ENCODE measurements at regions not wholly inside any gene's neighbourhood (a gene's known extent, or its start where the extent isn't known, plus 50 kb on each side); places are given as distances from the start of the nearest gene placed in this dataset.

GRCh38 chr14:98638366-98638765, 633.6 kb downstream of the BCL11B start:
- no peak for TF ChIP-seq MAX (IDR thresholded peaks at IDR 0.05; ENCODE audit: low read depth, low read length)
- no peak for TF ChIP-seq MYC (IDR thresholded peaks at IDR 0.05; ENCODE audit: low read depth, low read length)
- no peak for TF ChIP-seq POLR2A (IDR thresholded peaks at IDR 0.05; ENCODE audit: extremely low read depth, insufficient read length)
- TF ChIP-seq, protein P1, sequence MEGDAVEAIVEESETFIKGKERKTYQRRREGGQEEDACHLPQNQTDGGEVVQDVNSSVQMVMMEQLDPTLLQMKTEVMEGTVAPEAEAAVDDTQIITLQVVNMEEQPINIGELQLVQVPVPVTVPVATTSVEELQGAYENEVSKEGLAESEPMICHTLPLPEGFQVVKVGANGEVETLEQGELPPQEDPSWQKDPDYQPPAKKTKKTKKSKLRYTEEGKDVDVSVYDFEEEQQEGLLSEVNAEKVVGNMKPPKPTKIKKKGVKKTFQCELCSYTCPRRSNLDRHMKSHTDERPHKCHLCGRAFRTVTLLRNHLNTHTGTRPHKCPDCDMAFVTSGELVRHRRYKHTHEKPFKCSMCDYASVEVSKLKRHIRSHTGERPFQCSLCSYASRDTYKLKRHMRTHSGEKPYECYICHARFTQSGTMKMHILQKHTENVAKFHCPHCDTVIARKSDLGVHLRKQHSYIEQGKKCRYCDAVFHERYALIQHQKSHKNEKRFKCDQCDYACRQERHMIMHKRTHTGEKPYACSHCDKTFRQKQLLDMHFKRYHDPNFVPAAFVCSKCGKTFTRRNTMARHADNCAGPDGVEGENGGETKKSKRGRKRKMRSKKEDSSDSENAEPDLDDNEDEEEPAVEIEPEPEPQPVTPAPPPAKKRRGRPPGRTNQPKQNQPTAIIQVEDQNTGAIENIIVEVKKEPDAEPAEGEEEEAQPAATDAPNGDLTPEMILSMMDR (IDR thresholded peaks at IDR 0.05; ENCODE audit: low read depth, low read length), result no peak
- DNase-seq (ENCODE audit: low read depth), result no peak
- H3K4me3 ChIP-seq (ENCODE audit: low read depth, low read length), result no peak overlapping the region

- no peak for DNase-seq (ENCODE audit: low read depth)
- no peak for TF ChIP-seq MAX (IDR thresholded peaks at IDR 0.05; ENCODE audit: low read depth, low read length)
- TF ChIP-seq MYC (IDR thresholded peaks at IDR 0.05; ENCODE audit: low read depth, low read length), result no peak
- no peak for TF ChIP-seq POLR2A (IDR thresholded peaks at IDR 0.05; ENCODE audit: extremely low read depth, insufficient read length)
- TF ChIP-seq, protein P1 (IDR thresholded peaks at IDR 0.05; ENCODE audit: low read depth, low read length), result no peak
- no peak overlapping the region for H3K4me3 ChIP-seq (ENCODE audit: low read depth, low read length)
Observed at GRCh38 chr14:98647754-98648153, 624.2 kb downstream of the BCL11B start.

- no peak overlapping the region for H3K4me3 ChIP-seq (ENCODE audit: low read depth, low read length)
- no peak for TF ChIP-seq MYC (IDR thresholded peaks at IDR 0.05; ENCODE audit: low read depth, low read length)
- no peak for TF ChIP-seq MAX (IDR thresholded peaks at IDR 0.05; ENCODE audit: low read depth, low read length)
- no peak for TF ChIP-seq POLR2A (IDR thresholded peaks at IDR 0.05; ENCODE audit: extremely low read depth, insufficient read length)
- TF ChIP-seq, protein P1 (IDR thresholded peaks at IDR 0.05; ENCODE audit: low read depth, low read length), result no peak
- no peak for DNase-seq (ENCODE audit: low read depth)
Observed at GRCh38 chr14:98651037-98651436, 621.0 kb downstream of the BCL11B start.

DNA sequence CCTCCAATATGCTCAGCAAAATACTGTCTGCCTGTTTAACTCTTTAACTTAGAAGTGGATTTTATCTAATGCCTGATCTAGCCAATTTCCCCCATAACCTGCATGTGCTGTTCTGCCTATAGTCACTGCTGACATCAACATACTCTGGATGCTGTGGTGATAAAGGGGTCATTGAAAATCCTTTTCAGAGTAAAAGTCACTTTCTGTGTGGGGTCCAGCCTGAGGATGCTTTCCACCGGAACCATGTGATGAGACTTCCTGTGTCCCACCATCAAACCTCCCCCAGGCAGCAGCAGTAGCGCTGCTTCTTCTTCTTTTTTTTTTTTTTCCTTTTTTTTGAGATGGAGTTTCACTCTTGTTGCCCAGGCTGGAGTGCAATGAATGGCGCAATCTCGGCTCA, 607.0 kb downstream of the BCL11B start:
- no peak for DNase-seq (ENCODE audit: low read depth)
- TF ChIP-seq MYC (IDR thresholded peaks at IDR 0.05; ENCODE audit: low read depth, low read length) (no peak), MAX (IDR thresholded peaks at IDR 0.05; ENCODE audit: low read depth, low read length) (no peak), POLR2A (IDR thresholded peaks at IDR 0.05; ENCODE audit: extremely low read depth, insufficient read length) (no peak)
- TF ChIP-seq, protein P1 (IDR thresholded peaks at IDR 0.05; ENCODE audit: low read depth, low read length), result no peak
- H3K4me3 ChIP-seq (ENCODE audit: low read depth, low read length), result no peak overlapping the region

DNA sequence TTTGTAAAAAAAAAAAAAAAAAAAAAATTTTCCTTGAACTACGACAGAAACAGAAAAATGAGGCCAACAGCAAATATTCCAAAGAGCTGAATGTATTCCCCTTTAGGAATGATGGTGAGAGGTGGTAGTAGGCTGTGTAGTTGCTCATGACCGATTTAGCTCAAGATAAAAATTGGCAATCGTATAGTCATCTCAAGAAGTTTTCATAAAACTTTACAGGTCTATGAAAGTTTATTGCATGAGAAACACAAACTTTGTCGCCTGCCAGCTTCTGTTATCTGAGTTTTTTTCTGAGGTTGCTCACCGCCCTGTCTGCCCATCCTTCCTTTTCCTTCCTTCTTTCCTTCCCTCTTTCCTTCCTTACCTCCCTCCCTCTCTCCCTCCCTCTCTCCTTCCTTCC, 605.5 kb downstream of the BCL11B start:
- no peak overlapping the region for H3K4me3 ChIP-seq (ENCODE audit: low read depth, low read length)
- no peak for DNase-seq (ENCODE audit: low read depth)
- TF ChIP-seq MYC (IDR thresholded peaks at IDR 0.05; ENCODE audit: low read depth, low read length), result no peak
- TF ChIP-seq, protein P1 (IDR thresholded peaks at IDR 0.05; ENCODE audit: low read depth, low read length), result no peak
- TF ChIP-seq MAX (IDR thresholded peaks at IDR 0.05; ENCODE audit: low read depth, low read length), result no peak
- TF ChIP-seq POLR2A (IDR thresholded peaks at IDR 0.05; ENCODE audit: extremely low read depth, insufficient read length), result no peak

DNA sequence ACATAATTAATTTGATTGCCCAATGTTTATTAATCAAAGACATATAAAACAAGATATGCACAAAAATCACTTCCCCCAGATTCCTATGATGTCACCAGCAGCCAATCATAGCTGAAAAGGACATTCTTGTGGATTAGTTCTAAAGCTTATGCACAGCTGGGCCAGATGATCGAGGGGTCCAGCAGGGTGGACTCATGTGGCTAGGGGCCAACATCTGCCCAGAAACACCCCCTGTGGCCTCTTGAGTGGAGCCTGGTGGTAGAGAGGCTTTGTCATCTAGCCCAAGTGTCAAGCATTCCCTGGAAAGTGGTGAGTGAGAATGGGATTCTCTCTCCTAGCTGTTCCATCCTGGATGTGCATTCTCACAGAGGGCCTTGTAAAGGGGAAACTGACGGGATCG, 590.0 kb downstream of the BCL11B start:
- DNase-seq (ENCODE audit: low read depth), result no peak
- no peak for TF ChIP-seq MAX (IDR thresholded peaks at IDR 0.05; ENCODE audit: low read depth, low read length)
- TF ChIP-seq POLR2A (IDR thresholded peaks at IDR 0.05; ENCODE audit: extremely low read depth, insufficient read length), result no peak
- TF ChIP-seq, protein P1 (IDR thresholded peaks at IDR 0.05; ENCODE audit: low read depth, low read length), result no peak
- TF ChIP-seq MYC (IDR thresholded peaks at IDR 0.05; ENCODE audit: low read depth, low read length), result no peak
- H3K4me3 ChIP-seq (ENCODE audit: low read depth, low read length), result no peak overlapping the region

Data from NB4 (cell line).